ENCODE measurements at regions not wholly inside any gene's neighbourhood (a gene's known extent, or its start where the extent isn't known, plus 50 kb on each side); places are given as distances from the start of the nearest gene placed in this dataset.

DNA sequence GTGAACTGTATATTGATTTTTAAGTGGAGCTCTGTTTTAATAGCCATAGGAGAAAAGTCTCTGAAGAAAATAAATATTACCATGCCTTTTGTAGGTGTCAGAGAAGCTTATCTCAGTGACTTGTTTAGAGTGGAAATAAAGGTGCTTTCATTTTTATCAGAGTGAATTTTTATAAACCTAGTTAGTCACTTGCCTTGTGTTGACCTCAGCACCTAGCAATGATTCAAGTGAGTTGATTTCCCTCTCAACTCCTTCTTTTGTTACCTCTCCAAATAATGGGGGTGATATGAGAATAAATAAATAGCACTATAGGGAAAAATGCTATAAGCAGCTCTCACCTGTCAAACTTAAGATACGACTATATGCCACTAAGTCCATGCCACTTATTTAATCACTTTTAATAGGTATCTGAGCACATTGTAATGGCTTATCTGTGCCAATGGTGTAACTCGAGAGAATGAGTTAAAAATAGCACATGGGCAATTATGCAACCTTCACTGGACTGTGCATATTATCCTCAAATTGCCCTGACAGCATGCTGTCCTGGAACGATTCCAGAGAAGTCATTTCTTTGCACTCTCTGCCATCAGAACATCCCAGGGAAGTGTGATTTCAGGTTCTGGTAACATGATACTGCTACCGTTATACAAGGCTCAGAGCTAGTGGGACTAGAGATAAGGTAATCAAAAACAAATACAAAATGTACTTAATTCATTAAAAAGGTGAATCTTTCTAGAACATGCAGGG is 290.8 kb downstream of the CCDC85A start:
- TF ChIP-seq, protein P1, sequence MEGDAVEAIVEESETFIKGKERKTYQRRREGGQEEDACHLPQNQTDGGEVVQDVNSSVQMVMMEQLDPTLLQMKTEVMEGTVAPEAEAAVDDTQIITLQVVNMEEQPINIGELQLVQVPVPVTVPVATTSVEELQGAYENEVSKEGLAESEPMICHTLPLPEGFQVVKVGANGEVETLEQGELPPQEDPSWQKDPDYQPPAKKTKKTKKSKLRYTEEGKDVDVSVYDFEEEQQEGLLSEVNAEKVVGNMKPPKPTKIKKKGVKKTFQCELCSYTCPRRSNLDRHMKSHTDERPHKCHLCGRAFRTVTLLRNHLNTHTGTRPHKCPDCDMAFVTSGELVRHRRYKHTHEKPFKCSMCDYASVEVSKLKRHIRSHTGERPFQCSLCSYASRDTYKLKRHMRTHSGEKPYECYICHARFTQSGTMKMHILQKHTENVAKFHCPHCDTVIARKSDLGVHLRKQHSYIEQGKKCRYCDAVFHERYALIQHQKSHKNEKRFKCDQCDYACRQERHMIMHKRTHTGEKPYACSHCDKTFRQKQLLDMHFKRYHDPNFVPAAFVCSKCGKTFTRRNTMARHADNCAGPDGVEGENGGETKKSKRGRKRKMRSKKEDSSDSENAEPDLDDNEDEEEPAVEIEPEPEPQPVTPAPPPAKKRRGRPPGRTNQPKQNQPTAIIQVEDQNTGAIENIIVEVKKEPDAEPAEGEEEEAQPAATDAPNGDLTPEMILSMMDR (IDR thresholded peaks at IDR 0.05; ENCODE audit: borderline replicate concordance, control extremely low read depth, extremely low read depth, insufficient read depth, missing control alignments), result no peak
- DNase-seq (ENCODE audit: low spot score), result no peak
- in situ Hi-C loops (cut with MboI; ENCODE audit: low sequenced_read_pairs, unreplicated experiment), result no loop called here

GRCh38 chr2:56475191-56475590 is 291.4 kb downstream of the CCDC85A start:
- in situ Hi-C loops (cut with MboI; ENCODE audit: low sequenced_read_pairs, unreplicated experiment), result no loop called here
- TF ChIP-seq, protein P1 (IDR thresholded peaks at IDR 0.05; ENCODE audit: borderline replicate concordance, control extremely low read depth, extremely low read depth, insufficient read depth, missing control alignments), result no peak
- DNase-seq (ENCODE audit: low spot score), result no peak

DNA sequence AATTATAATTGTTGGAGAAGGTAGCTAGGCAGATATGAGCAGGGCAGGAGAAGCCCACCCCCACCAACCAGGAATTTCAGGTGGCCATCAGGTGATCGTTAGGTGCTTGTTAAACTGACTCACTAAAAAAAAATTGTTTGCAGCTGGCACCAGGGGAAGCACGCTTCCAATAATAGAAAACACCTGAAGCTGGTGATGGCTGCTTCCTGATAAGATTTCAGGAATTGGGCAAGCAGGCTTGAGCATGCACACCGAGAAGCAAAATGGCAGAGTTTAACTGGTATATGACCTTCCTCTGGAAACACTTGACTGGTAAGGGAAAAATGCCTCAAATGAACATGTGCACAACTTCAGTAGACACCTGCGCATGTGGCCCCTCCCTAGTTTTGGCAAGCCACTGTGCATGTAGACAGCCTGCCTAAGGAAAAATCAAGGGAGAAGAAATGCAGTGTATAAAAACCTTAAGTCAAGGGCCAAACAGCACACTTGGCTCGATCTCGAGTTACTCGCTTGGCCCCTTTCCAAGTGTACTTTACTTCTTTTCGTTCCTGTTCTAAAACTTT is 292.8 kb downstream of the CCDC85A start:
- DNase-seq (ENCODE audit: low spot score), result no peak
- TF ChIP-seq, protein P1 (IDR thresholded peaks at IDR 0.05; ENCODE audit: borderline replicate concordance, control extremely low read depth, extremely low read depth, insufficient read depth, missing control alignments), result no peak
- in situ Hi-C loops (cut with MboI; ENCODE audit: low sequenced_read_pairs, unreplicated experiment), result no loop called here

GRCh38 chr2:56478027-56478426 is 294.2 kb downstream of the CCDC85A start:
- no peak for DNase-seq (ENCODE audit: low spot score)
- in situ Hi-C loops (cut with MboI; ENCODE audit: low sequenced_read_pairs, unreplicated experiment), result no loop called here

GRCh38 chr2:56483081-56483480 is 299.3 kb downstream of the CCDC85A start:
- no peak for DNase-seq (ENCODE audit: low spot score)
- in situ Hi-C loops (cut with MboI; ENCODE audit: low sequenced_read_pairs, unreplicated experiment), result no loop called here
- TF ChIP-seq, protein P1 (IDR thresholded peaks at IDR 0.05; ENCODE audit: borderline replicate concordance, control extremely low read depth, extremely low read depth, insufficient read depth, missing control alignments), result no peak

More at GRCh38 chr2:56478027-56478426, 294.2 kb downstream of the CCDC85A start:
- TF ChIP-seq, protein P1 (IDR thresholded peaks at IDR 0.05; ENCODE audit: borderline replicate concordance, control extremely low read depth, extremely low read depth, insufficient read depth, missing control alignments), result no peak

- in situ Hi-C loops (cut with MboI; ENCODE audit: low sequenced_read_pairs, unreplicated experiment), result no loop called here
- DNase-seq (ENCODE audit: low spot score), result no peak
- TF ChIP-seq, protein P1 (IDR thresholded peaks at IDR 0.05; ENCODE audit: borderline replicate concordance, control extremely low read depth, extremely low read depth, insufficient read depth, missing control alignments), result no peak
Measured at GRCh38 chr2:56484906-56485305, 301.1 kb downstream of the CCDC85A start.

Measured in GM13976 (cell line).